ENCODE measurements at regions not wholly inside any gene's neighbourhood (a gene's known extent, or its start where the extent isn't known, plus 50 kb on each side); places are given as distances from the start of the nearest gene placed in this dataset.
"Not testable (repeated sequence)": the region's sequence is repeated elsewhere in the genome, so short reads cannot be mapped to it uniquely, and the experiment has no call there.

GRCh38 chr12:3367750-3368444, 123.1 kb upstream of the PRMT8 start:
- DNase-seq (ENCODE audit: low spot score) = no peak

- no peak for DNase-seq (ENCODE audit: low spot score)
Measured at GRCh38 chr12:3371018-3371417, 120.0 kb upstream of the PRMT8 start.

GRCh38 chr12:3375326-3375725, 115.7 kb upstream of the PRMT8 start:
- DNase-seq (ENCODE audit: low spot score) = no peak

GRCh38 chr12:3376779-3377455, 114.1 kb upstream of the PRMT8 start:
- no peak for DNase-seq (ENCODE audit: low spot score)

- no peak for DNase-seq (ENCODE audit: low spot score)
Measured at GRCh38 chr12:3378655-3379054, 112.3 kb upstream of the PRMT8 start.

- no peak for DNase-seq (ENCODE audit: low spot score)
Measured at GRCh38 chr12:3379079-3379478, 111.9 kb upstream of the PRMT8 start.

GRCh38 chr12:3380200-3381043, 110.6 kb upstream of the PRMT8 start:
- DNase-seq (ENCODE audit: low spot score) = no peak

GRCh38 chr12:3381059-3382047, 109.7 kb upstream of the PRMT8 start:
- DNase-seq (ENCODE audit: low spot score) = no peak

GRCh38 chr12:3389986-3390385, 101.0 kb upstream of the PRMT8 start:
- no peak for DNase-seq (ENCODE audit: low spot score)

GRCh38 chr12:3397596-3397995, 93.4 kb upstream of the PRMT8 start:
- not testable (repeated sequence) for DNase-seq (ENCODE audit: low spot score)

GRCh38 chr12:3398196-3398789, 92.7 kb upstream of the PRMT8 start:
- DNase-seq (ENCODE audit: low spot score) = no peak

- no peak for DNase-seq (ENCODE audit: low spot score)
Measured at GRCh38 chr12:3405821-3406220, 85.2 kb upstream of the PRMT8 start.

- no peak for DNase-seq (ENCODE audit: low spot score)
Measured at GRCh38 chr12:3407723-3408122, 83.3 kb upstream of the PRMT8 start.

GRCh38 chr12:3409662-3410061, 81.3 kb upstream of the PRMT8 start:
- no peak for DNase-seq (ENCODE audit: low spot score)

- DNase-seq (ENCODE audit: low spot score) = no peak
Measured at GRCh38 chr12:3416159-3416558, 74.8 kb upstream of the PRMT8 start.

GRCh38 chr12:3416670-3417069, 74.3 kb upstream of the PRMT8 start:
- no peak for DNase-seq (ENCODE audit: low spot score)

GRCh38 chr12:3417113-3417512, 73.9 kb upstream of the PRMT8 start:
- DNase-seq (ENCODE audit: low spot score) = no peak

GRCh38 chr12:3417937-3418462, 73.0 kb upstream of the PRMT8 start:
- DNase-seq (ENCODE audit: low spot score) = no peak

- DNase-seq (ENCODE audit: low spot score) = no peak
Measured at GRCh38 chr12:3418609-3419390, 72.2 kb upstream of the PRMT8 start.

GRCh38 chr12:3419558-3419957, 71.4 kb upstream of the PRMT8 start:
- no peak for DNase-seq (ENCODE audit: low spot score)

Measured in AG08396 (cell line).